WTC11 (cell line): ENCODE measurements at regions not wholly inside any gene's neighbourhood (a gene's known extent, or its start where the extent isn't known, plus 50 kb on each side); places are given as distances from the start of the nearest gene placed in this dataset.

Experiments used
- ATAC-seq: fragments of 200-7000 bp; cut with Tn5 transposase; 2 replicates; pipeline ENCODE4 v1.10.0; 2021; ENCODE audit warnings: mild to moderate bottlenecking, moderate library complexity
- CTCF ChIA-PET: fragments of 300-600 bp; sonication (Branson Sonifier 250); formaldehyde crosslinking; loops from one replicate; lab custom pipeline; 2021; ENCODE audit warnings: antibody characterized with exemption; lab: Charles Lee
- POLR2A ChIA-PET: fragments of 350-600 bp; sonication (Branson Sonifier 250); formaldehyde crosslinking; loops from one replicate; lab custom pipeline; 2021; ENCODE audit warnings: antibody characterized with exemption; lab: Charles Lee
- DNase-seq: peaks from one replicate; pipeline ENCODE4 v3.0.0; 2021; ENCODE audit warnings: low spot score
- H3K27ac Mint-ChIP-seq: 2 replicates; pipeline ENCODE4 v1.8.0; 2021; ENCODE audit warnings: mixed read lengths
- H3K27me3 Mint-ChIP-seq: 2 replicates; pipeline ENCODE4 v1.8.0; 2021; ENCODE audit warnings: low read depth, mild to moderate bottlenecking, moderate library complexity, mixed read lengths
- H3K36me3 Mint-ChIP-seq: 2 replicates; pipeline ENCODE4 v1.8.0; 2021; ENCODE audit warnings: mixed read lengths
- H3K4me1 Mint-ChIP-seq: 2 replicates; pipeline ENCODE4 v1.8.0; 2022; ENCODE audit warnings: mixed read lengths
- H3K4me3 Mint-ChIP-seq: 2 replicates; pipeline ENCODE4 v1.8.0; 2021; ENCODE audit warnings: mild to moderate bottlenecking, moderate library complexity, mixed read lengths
- H3K9me3 Mint-ChIP-seq: 2 replicates; pipeline ENCODE4 v1.8.0; 2021; ENCODE audit warnings: mixed read lengths
- AFF4 ChIP-seq: sonication (generic); formaldehyde crosslinking; IDR thresholded peaks from 2 replicates; pipeline ENCODE4 v1.8.1; 2023; ENCODE audit warnings: mild to moderate bottlenecking, missing genetic modification reagents, borderline replicate concordance
- AR ChIP-seq: fragments of 250-450 bp; sonication (Bioruptor Pico); IDR thresholded peaks from 2 replicates; pipeline ENCODE4 v1.9.0; 2021; ENCODE audit warnings: mild to moderate bottlenecking
- ATF2 ChIP-seq: sonication (generic); formaldehyde crosslinking; IDR thresholded peaks from 2 replicates; pipeline ENCODE4 v1.8.1; 2022; ENCODE audit warnings: low read depth, missing genetic modification reagents, borderline replicate concordance
- CREM ChIP-seq: sonication (generic); formaldehyde crosslinking; IDR thresholded peaks from 2 replicates; pipeline ENCODE4 v1.8.1; 2022; ENCODE audit warnings: mild to moderate bottlenecking, missing genetic modification reagents, moderate library complexity
- EMX1 ChIP-seq: fragments of 250-450 bp; sonication (Bioruptor Pico); IDR thresholded peaks from 2 replicates; pipeline ENCODE4 v1.8.0; 2021; ENCODE audit warnings: mild to moderate bottlenecking
- ERG ChIP-seq: fragments of 250-450 bp; sonication (Bioruptor Pico); IDR thresholded peaks from 2 replicates; pipeline ENCODE4 v1.8.0; 2021; ENCODE audit warnings: mild to moderate bottlenecking
- GRHL2 ChIP-seq: fragments of 250-450 bp; sonication (Bioruptor Pico); IDR thresholded peaks from 2 replicates; pipeline ENCODE4 v1.8.0; 2022; ENCODE audit warnings: mild to moderate bottlenecking, moderate library complexity; ENCODE audit not compliant: insufficient replicate concordance, severe bottlenecking
- MAX ChIP-seq: sonication (generic); formaldehyde crosslinking; IDR thresholded peaks from 2 replicates; pipeline ENCODE4 v1.8.0; 2022; ENCODE audit warnings: mild to moderate bottlenecking, missing genetic modification reagents
- NR3C1 ChIP-seq: sonication (generic); formaldehyde crosslinking; conservative IDR thresholded peaks from 2 replicates; pipeline ENCODE4 v1.8.1; 2023; ENCODE audit warnings: low read depth, mild to moderate bottlenecking, missing genetic modification reagents
- PRDM15 ChIP-seq: sonication (generic); formaldehyde crosslinking; IDR thresholded peaks from 2 replicates; pipeline ENCODE4 v1.8.0; 2022; ENCODE audit warnings: missing genetic modification reagents
- USF2 ChIP-seq: sonication (generic); formaldehyde crosslinking; IDR thresholded peaks from 2 replicates; pipeline ENCODE4 v1.8.1; 2023; ENCODE audit warnings: mild to moderate bottlenecking, missing genetic modification reagents, moderate library complexity
- ZNF317 ChIP-seq: sonication (generic); formaldehyde crosslinking; IDR thresholded peaks from 2 replicates; pipeline ENCODE4 v1.8.1; 2023; ENCODE audit warnings: low read depth, mild to moderate bottlenecking, moderate library complexity, missing genetic modification reagents, borderline replicate concordance
- ZNF396 ChIP-seq: fragments of 250-450 bp; sonication (Bioruptor Pico); IDR thresholded peaks from 2 replicates; pipeline ENCODE4 v1.8.0; 2021; ENCODE audit warnings: mild to moderate bottlenecking, moderate library complexity, borderline replicate concordance
- ZNF512 ChIP-seq: sonication (generic); formaldehyde crosslinking; IDR thresholded peaks from 2 replicates; pipeline ENCODE4 v1.8.1; 2022; ENCODE audit warnings: missing genetic modification reagents, borderline replicate concordance

GRCh38 chrX:132559101-132559500 lies 70.3 kb upstream of the MBNL3 start:
- POLR2A ChIA-PET, result no interaction called here

More at GRCh38 chrX:132559101-132559500, 70.3 kb upstream of the MBNL3 start:
- Mint-ChIP-seq H3K36me3 (no peaks in the 10 kb centered on the region), H3K4me1 (0 out of 2 replicates have a peak, but pooled peaks cover 5% of the 10 kb centered on the region)
- TF ChIP-seq AFF4 (no peak), MAX (CRISPR knock-in tag) (no peak), CREM (CRISPR knock-in tag) (no peak), NR3C1 (CRISPR knock-in tag) (no peak), USF2 (no peak), ATF2 (CRISPR knock-in tag) (no peak), ZNF396 (CRISPR knock-in tag) (no peak), PRDM15 (CRISPR knock-in tag) (no peak), AR (no peak), EMX1 (CRISPR knock-in tag) (no peak), GRHL2 (CRISPR knock-in tag) (no peak), ERG (CRISPR knock-in tag) (no peak), ZNF512 (CRISPR knock-in tag) (no peak), ZNF317 (CRISPR knock-in tag) (no peak)
- TF ChIP-seq, all 79 proteins: peak for 0
- CTCF ChIA-PET, result interaction anchor here (0.7 kb wide), 1 partner anchor 644 kb away, joined by 3 read pairs; no protein-coding TSS in a partner anchor
- no peaks in the 10 kb centered on the region for H3K27me3 Mint-ChIP-seq
- ATAC-seq (no peak), DNase-seq (no peak)
- no peak overlapping the region for H3K4me3 Mint-ChIP-seq
- no peak overlapping the region for H3K27ac Mint-ChIP-seq
- H3K9me3 Mint-ChIP-seq, result no peaks in the 10 kb centered on the region
